ENCODE measurements at regions not wholly inside any gene's neighbourhood (a gene's known extent, or its start where the extent isn't known, plus 50 kb on each side); places are given as distances from the start of the nearest gene placed in this dataset.

GRCh38 chr6:71179249-71179885 lies 109.2 kb upstream of the OGFRL1 start:
- no peak overlapping the region for H3K4me2 ChIP-seq
- H3K79me2 ChIP-seq = no peaks in the 10 kb centered on the region
- no peak overlapping the region for H3K4me3 ChIP-seq
- no peaks in the 10 kb centered on the region for H4K20me1 ChIP-seq (ENCODE audit: insufficient read depth, poor library complexity, severe bottlenecking)
- H2AFZ ChIP-seq = no peak overlapping the region
- no peaks in the 10 kb centered on the region for H3K27me3 ChIP-seq
- H3K9me2 ChIP-seq (replicated peaks; ENCODE audit: insufficient read depth) = no peaks in the 10 kb centered on the region
- WGBS (ENCODE audit: low lambda C conversion rate, missing lambda C conversion rate) = 76% methylated on average over 5 of the region's 5 CpGs
- H3K36me3 ChIP-seq (replicated peaks; ENCODE audit: insufficient read depth, low read depth) = no peaks in the 10 kb centered on the region
- TF ChIP-seq EZH2phosphoT487 (IDR thresholded peaks at IDR 0.05; ENCODE audit: low read depth, severe bottlenecking, unreplicated experiment) = no peak
- no peak for TF ChIP-seq EZH2 (IDR thresholded peaks at IDR 0.05; ENCODE audit: borderline replicate concordance)
- TF ChIP-seq CTCF (IDR thresholded peaks at IDR 0.05; ENCODE audit: poor library complexity) = no peak
- H3K9me3 ChIP-seq (ENCODE audit: low read depth) = no peaks in the 10 kb centered on the region
- no peaks in the 10 kb centered on the region for H3K4me1 ChIP-seq (ENCODE audit: insufficient read depth)
- no peak overlapping the region for H3K27ac ChIP-seq
- DNase-seq (ENCODE audit: low spot score) = no peak

GRCh38 chr6:71181565-71181964 lies 107.0 kb upstream of the OGFRL1 start:
- Histone ChIP-seq H3K4me2 (no peak overlapping the region), H3K4me1 (ENCODE audit: insufficient read depth) (no peaks in the 10 kb centered on the region), H3K27me3 (no peaks in the 10 kb centered on the region), H2AFZ (no peak overlapping the region), H3K9me2 (replicated peaks; ENCODE audit: insufficient read depth) (no peaks in the 10 kb centered on the region), H3K27ac (peak overlapping the region; percentile 26), H3K79me2 (no peaks in the 10 kb centered on the region), H3K36me3 (replicated peaks; ENCODE audit: insufficient read depth, low read depth) (no peaks in the 10 kb centered on the region), H4K20me1 (ENCODE audit: insufficient read depth, poor library complexity, severe bottlenecking) (no peaks in the 10 kb centered on the region), H3K4me3 (no peak overlapping the region), H3K9me3 (ENCODE audit: low read depth) (no peaks in the 10 kb centered on the region)
- no peak for TF ChIP-seq CTCF (IDR thresholded peaks at IDR 0.05; ENCODE audit: poor library complexity)
- TF ChIP-seq EZH2 (IDR thresholded peaks at IDR 0.05; ENCODE audit: borderline replicate concordance) = no peak
- TF ChIP-seq EZH2phosphoT487 (IDR thresholded peaks at IDR 0.05; ENCODE audit: low read depth, severe bottlenecking, unreplicated experiment) = no peak
- DNase-seq (ENCODE audit: low spot score) = peak; percentile 66
- WGBS (ENCODE audit: low lambda C conversion rate, missing lambda C conversion rate) = 43% methylated on average over 1 of the region's 1 CpG

- H3K36me3 ChIP-seq (replicated peaks; ENCODE audit: insufficient read depth, low read depth) = no peaks in the 10 kb centered on the region
- TF ChIP-seq EZH2phosphoT487 (IDR thresholded peaks at IDR 0.05; ENCODE audit: low read depth, severe bottlenecking, unreplicated experiment) (no peak), EZH2 (IDR thresholded peaks at IDR 0.05; ENCODE audit: borderline replicate concordance) (no peak), CTCF (IDR thresholded peaks at IDR 0.05; ENCODE audit: poor library complexity) (no peak)
Observed at GRCh38 chr6:71187141-71187540, 101.5 kb upstream of the OGFRL1 start.

More at GRCh38 chr6:71187141-71187540, 101.5 kb upstream of the OGFRL1 start:
- Histone ChIP-seq H2AFZ (no peak overlapping the region), H3K27me3 (no peaks in the 10 kb centered on the region), H3K4me3 (no peak overlapping the region), H3K4me2 (no peak overlapping the region), H3K9me3 (ENCODE audit: low read depth) (no peaks in the 10 kb centered on the region), H3K27ac (no peak overlapping the region), H3K9me2 (replicated peaks; ENCODE audit: insufficient read depth) (no peaks in the 10 kb centered on the region), H4K20me1 (ENCODE audit: insufficient read depth, poor library complexity, severe bottlenecking) (no peaks in the 10 kb centered on the region), H3K79me2 (no peaks in the 10 kb centered on the region), H3K4me1 (ENCODE audit: insufficient read depth) (no peaks in the 10 kb centered on the region)
- WGBS (ENCODE audit: low lambda C conversion rate, missing lambda C conversion rate) = 89% methylated on average over 3 of the region's 3 CpGs
- DNase-seq (ENCODE audit: low spot score) = no peak

Measured in hepatocyte (in vitro differentiated cells).